Hepatocyte (in vitro differentiated cells): ENCODE measurements at regions not wholly inside any gene's neighbourhood (a gene's known extent, or its start where the extent isn't known, plus 50 kb on each side); places are given as distances from the start of the nearest gene placed in this dataset.

Experiments
- DNase-seq: peaks from one replicate; pipeline ENCODE4 v3.0.0-alpha.2; 2016; ENCODE audit warnings: low spot score
- H2AFZ ChIP-seq: fragments of 200-600 bp; sonication (generic); 2 replicates; pipeline ENCODE4 v1.6.0; 2016; ENCODE audit warnings: antibody characterized with exemption, mild to moderate bottlenecking
- H3K27ac ChIP-seq: fragments of 200-600 bp; sonication (generic); 2 replicates; pipeline ENCODE4 v1.5.1; 2016; ENCODE audit warnings: mild to moderate bottlenecking
- H3K27me3 ChIP-seq: fragments of 200-600 bp; sonication (generic); 2 replicates; pipeline ENCODE4 v1.6.1; 2016
- H3K36me3 ChIP-seq: fragments of 200-600 bp; sonication (generic); replicated peaks from 2 replicates; pipeline ENCODE4 v1.5.1; 2016; ENCODE audit warnings: low read depth; ENCODE audit not compliant: insufficient read depth
- H3K4me1 ChIP-seq: fragments of 200-600 bp; sonication (generic); 2 replicates; pipeline ENCODE4 v1.5.1; 2016; ENCODE audit warnings: mild to moderate bottlenecking, moderate library complexity; ENCODE audit not compliant: insufficient read depth
- H3K4me2 ChIP-seq: fragments of 200-600 bp; sonication (generic); 2 replicates; pipeline ENCODE4 v1.6.0; 2016
- H3K4me3 ChIP-seq: fragments of 200-600 bp; sonication (generic); 2 replicates; pipeline ENCODE4 v1.5.1; 2016; ENCODE audit warnings: mild to moderate bottlenecking
- H3K79me2 ChIP-seq: fragments of 200-600 bp; sonication (generic); 2 replicates; pipeline ENCODE4 v1.6.0; 2017; ENCODE audit warnings: mild to moderate bottlenecking
- H3K9me2 ChIP-seq: fragments of 200-600 bp; sonication (generic); replicated peaks from 2 replicates; pipeline ENCODE4 v1.6.0; 2017; ENCODE audit warnings: mild to moderate bottlenecking; ENCODE audit not compliant: insufficient read depth
- H3K9me3 ChIP-seq: fragments of 200-600 bp; sonication (generic); 2 replicates; pipeline ENCODE4 v1.5.1; 2016; ENCODE audit warnings: low read depth, mild to moderate bottlenecking
- H4K20me1 ChIP-seq: fragments of 200-600 bp; sonication (generic); 2 replicates; pipeline ENCODE4 v1.6.0; 2016; ENCODE audit warnings: mild to moderate bottlenecking; ENCODE audit not compliant: insufficient read depth, poor library complexity, severe bottlenecking
- EZH2 ChIP-seq: fragments of 200-600 bp; sonication (generic); IDR thresholded peaks from 2 replicates; pipeline ENCODE4 v1.6.1; 2016; ENCODE audit warnings: antibody characterized with exemption, mild to moderate bottlenecking, borderline replicate concordance
- EZH2phosphoT487 ChIP-seq: fragments of 200-600 bp; sonication (generic); IDR thresholded peaks from one replicate; pipeline ENCODE4 v1.6.1; 2018; ENCODE audit warnings: antibody characterized with exemption, mild to moderate bottlenecking, low read depth, moderate library complexity; ENCODE audit not compliant: unreplicated experiment, severe bottlenecking
- WGBS: methylation state at CpG from one replicate; pipeline ENCODE4 v1.1.6; 2016; ENCODE audit warnings: low lambda C conversion rate; ENCODE audit errors: missing lambda C conversion rate; 5-methylcytosine and 5-hydroxymethylcytosine counted together
- TF ChIP-seq, protein P1 (sequence below): fragments of 200-600 bp; sonication (generic); IDR thresholded peaks from 2 replicates; pipeline ENCODE4 v1.5.1; 2016; ENCODE audit warnings: antibody characterized with exemption, mild to moderate bottlenecking; ENCODE audit not compliant: poor library complexity

DNA sequence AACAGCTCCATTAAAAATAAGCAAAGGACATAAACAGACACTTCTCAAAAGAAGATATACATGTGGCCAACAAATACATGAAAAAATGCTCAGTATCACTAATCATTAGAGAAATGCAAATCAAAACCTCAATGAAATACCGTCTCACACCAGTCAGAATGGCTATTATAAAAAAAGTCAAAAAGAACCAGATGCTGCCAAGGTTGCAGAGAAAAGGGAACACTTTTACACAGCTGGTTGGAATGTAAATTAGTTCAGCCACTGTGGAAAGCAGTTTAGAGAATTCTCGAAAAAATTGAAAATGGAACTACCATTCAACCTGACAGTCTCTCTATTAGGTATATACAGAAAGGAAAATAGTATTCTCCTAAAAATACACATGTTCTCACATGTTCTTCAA, 102.4 kb upstream of the FIBIN start:
- Histone ChIP-seq H2AFZ (no peak overlapping the region), H3K36me3 (no peaks in the 10 kb centered on the region), H3K79me2 (no peaks in the 10 kb centered on the region), H3K27me3 (no peaks in the 10 kb centered on the region), H3K4me3 (no peak overlapping the region), H3K9me2 (no peaks in the 10 kb centered on the region), H3K4me1 (no peaks in the 10 kb centered on the region), H3K27ac (no peak overlapping the region), H3K9me3 (no peaks in the 10 kb centered on the region), H3K4me2 (no peak overlapping the region), H4K20me1 (no peaks in the 10 kb centered on the region)
- no peak for DNase-seq
- 93% methylated on average over 2 of the region's 2 CpGs for WGBS
- TF ChIP-seq EZH2 = no peak
- TF ChIP-seq, protein P1, sequence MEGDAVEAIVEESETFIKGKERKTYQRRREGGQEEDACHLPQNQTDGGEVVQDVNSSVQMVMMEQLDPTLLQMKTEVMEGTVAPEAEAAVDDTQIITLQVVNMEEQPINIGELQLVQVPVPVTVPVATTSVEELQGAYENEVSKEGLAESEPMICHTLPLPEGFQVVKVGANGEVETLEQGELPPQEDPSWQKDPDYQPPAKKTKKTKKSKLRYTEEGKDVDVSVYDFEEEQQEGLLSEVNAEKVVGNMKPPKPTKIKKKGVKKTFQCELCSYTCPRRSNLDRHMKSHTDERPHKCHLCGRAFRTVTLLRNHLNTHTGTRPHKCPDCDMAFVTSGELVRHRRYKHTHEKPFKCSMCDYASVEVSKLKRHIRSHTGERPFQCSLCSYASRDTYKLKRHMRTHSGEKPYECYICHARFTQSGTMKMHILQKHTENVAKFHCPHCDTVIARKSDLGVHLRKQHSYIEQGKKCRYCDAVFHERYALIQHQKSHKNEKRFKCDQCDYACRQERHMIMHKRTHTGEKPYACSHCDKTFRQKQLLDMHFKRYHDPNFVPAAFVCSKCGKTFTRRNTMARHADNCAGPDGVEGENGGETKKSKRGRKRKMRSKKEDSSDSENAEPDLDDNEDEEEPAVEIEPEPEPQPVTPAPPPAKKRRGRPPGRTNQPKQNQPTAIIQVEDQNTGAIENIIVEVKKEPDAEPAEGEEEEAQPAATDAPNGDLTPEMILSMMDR = no peak
- TF ChIP-seq EZH2phosphoT487 = no peak

GRCh38 chr11:26896719-26897118, 97.2 kb upstream of the FIBIN start:
- Histone ChIP-seq H3K4me1 (no peaks in the 10 kb centered on the region), H3K4me2 (no peak overlapping the region), H3K9me2 (no peaks in the 10 kb centered on the region), H3K27ac (no peak overlapping the region), H2AFZ (no peak overlapping the region), H3K9me3 (no peaks in the 10 kb centered on the region), H3K79me2 (no peaks in the 10 kb centered on the region), H3K27me3 (no peaks in the 10 kb centered on the region), H3K36me3 (no peaks in the 10 kb centered on the region), H4K20me1 (no peaks in the 10 kb centered on the region), H3K4me3 (no peak overlapping the region)
- DNase-seq = no peak
- TF ChIP-seq EZH2phosphoT487 (no peak), EZH2 (no peak)
- TF ChIP-seq, protein P1 = no peak
- WGBS = 36% methylated on average over 2 of the region's 2 CpGs

DNA sequence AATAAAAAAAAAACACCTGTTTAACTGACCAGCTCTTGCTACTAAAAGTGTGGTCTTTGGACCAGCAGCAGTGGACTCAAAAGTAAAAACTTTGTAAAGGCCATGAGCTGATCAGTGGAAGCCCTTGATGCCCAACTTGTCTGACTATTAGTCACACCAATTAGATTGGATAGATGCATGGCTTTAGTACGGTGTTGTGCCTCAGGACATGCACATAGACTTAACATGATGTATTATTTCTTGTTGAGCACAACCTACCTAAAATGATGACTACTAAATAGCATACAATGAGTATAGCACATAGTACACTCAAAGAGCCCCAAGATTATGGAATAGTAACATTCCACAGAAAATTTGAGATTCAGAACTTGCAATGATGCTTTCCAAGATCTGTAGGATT, 95.1 kb upstream of the FIBIN start:
- Histone ChIP-seq H3K9me3 (no peaks in the 10 kb centered on the region), H3K27me3 (no peaks in the 10 kb centered on the region), H3K36me3 (no peaks in the 10 kb centered on the region), H3K4me3 (no peak overlapping the region), H4K20me1 (no peaks in the 10 kb centered on the region), H3K9me2 (no peaks in the 10 kb centered on the region), H2AFZ (no peak overlapping the region), H3K79me2 (no peaks in the 10 kb centered on the region), H3K4me2 (no peak overlapping the region), H3K4me1 (no peaks in the 10 kb centered on the region), H3K27ac (no peak overlapping the region)
- 91% methylated on average over 1 of the region's 1 CpG for WGBS
- TF ChIP-seq, protein P1 = no peak
- TF ChIP-seq EZH2phosphoT487 (no peak), EZH2 (no peak)
- no peak for DNase-seq

GRCh38 chr11:26901162-26901561, 92.8 kb upstream of the FIBIN start:
- no peaks in the 10 kb centered on the region for H3K9me2 ChIP-seq
- DNase-seq = no peak

More at GRCh38 chr11:26901162-26901561, 92.8 kb upstream of the FIBIN start:
- Histone ChIP-seq H3K4me2 (no peak overlapping the region), H3K4me1 (peaks cover 8% of the 10 kb centered on the region), H3K27ac (no peak overlapping the region), H3K9me3 (no peaks in the 10 kb centered on the region), H2AFZ (no peak overlapping the region), H3K36me3 (no peaks in the 10 kb centered on the region), H3K79me2 (no peaks in the 10 kb centered on the region), H4K20me1 (no peaks in the 10 kb centered on the region), H3K4me3 (no peak overlapping the region), H3K27me3 (no peaks in the 10 kb centered on the region)
- WGBS = 74% methylated on average over 1 of the region's 1 CpG
- TF ChIP-seq, protein P1 = no peak
- no peak for TF ChIP-seq EZH2
- no peak for TF ChIP-seq EZH2phosphoT487
